H1 (cell line): ENCODE measurements at regions not wholly inside any gene's neighbourhood (a gene's known extent, or its start where the extent isn't known, plus 50 kb on each side); places are given as distances from the start of the nearest gene placed in this dataset.

Experiments used
- CBX5 ChIP-seq: fragments of 300-800, 300-1000 bp; sonication (generic); IDR thresholded peaks from 2 replicates; pipeline ENCODE4 v1.7.1; 2016; ENCODE audit warnings: antibody characterized with exemption, low read length, low read depth
- EGR1 ChIP-seq: IDR thresholded peaks from 2 replicates; pipeline ENCODE4 v1.6.1; 2011; ENCODE audit warnings: low read depth, low read length, borderline replicate concordance
- EP300 ChIP-seq, 2 experiments: IDR thresholded peaks; 1 replicate in 1 of 2; 2 replicates in 1 of 2; pipeline ENCODE4 v1.6.1; 2011 to 2012; ENCODE audit warnings: low read depth in 2 of 2, low read length in 2 of 2, mild to moderate bottlenecking in 2 of 2, borderline replicate concordance in 1 of 2, inconsistent platforms in 1 of 2, moderate library complexity in 1 of 2
- POLR2A ChIP-seq, 2 experiments: IDR thresholded peaks; 1 replicate in 1 of 2; 2 replicates in 1 of 2; pipeline ENCODE4 v1.6.1; 2011; ENCODE audit warnings: low read depth in 2 of 2, low read length in 2 of 2, mild to moderate bottlenecking in 2 of 2; ENCODE audit errors: control extremely low read depth in 1 of 2
- ZNF274 ChIP-seq: IDR thresholded peaks from 2 replicates; pipeline ENCODE4 v1.7.0; 2012; ENCODE audit warnings: low read length, borderline replicate concordance; ENCODE audit errors: extremely low read depth
- TF ChIP-seq, protein P1 (sequence below), 3 experiments: IDR thresholded peaks; 1 replicate in 2 of 3; 2 replicates in 1 of 3; pipeline versions ENCODE4 v1.5.1 to v1.6.1; 2011; ENCODE audit warnings: low read length in 3 of 3, mild to moderate bottlenecking in 3 of 3, inconsistent platforms in 2 of 3, low read depth in 1 of 3, moderate library complexity in 1 of 3; ENCODE audit not compliant: insufficient read depth in 1 of 3; ENCODE audit errors: control extremely low read depth in 1 of 3

- TF ChIP-seq, protein P1, sequence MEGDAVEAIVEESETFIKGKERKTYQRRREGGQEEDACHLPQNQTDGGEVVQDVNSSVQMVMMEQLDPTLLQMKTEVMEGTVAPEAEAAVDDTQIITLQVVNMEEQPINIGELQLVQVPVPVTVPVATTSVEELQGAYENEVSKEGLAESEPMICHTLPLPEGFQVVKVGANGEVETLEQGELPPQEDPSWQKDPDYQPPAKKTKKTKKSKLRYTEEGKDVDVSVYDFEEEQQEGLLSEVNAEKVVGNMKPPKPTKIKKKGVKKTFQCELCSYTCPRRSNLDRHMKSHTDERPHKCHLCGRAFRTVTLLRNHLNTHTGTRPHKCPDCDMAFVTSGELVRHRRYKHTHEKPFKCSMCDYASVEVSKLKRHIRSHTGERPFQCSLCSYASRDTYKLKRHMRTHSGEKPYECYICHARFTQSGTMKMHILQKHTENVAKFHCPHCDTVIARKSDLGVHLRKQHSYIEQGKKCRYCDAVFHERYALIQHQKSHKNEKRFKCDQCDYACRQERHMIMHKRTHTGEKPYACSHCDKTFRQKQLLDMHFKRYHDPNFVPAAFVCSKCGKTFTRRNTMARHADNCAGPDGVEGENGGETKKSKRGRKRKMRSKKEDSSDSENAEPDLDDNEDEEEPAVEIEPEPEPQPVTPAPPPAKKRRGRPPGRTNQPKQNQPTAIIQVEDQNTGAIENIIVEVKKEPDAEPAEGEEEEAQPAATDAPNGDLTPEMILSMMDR (IDR thresholded peaks at IDR 0.05; ENCODE audit: control extremely low read depth in 1 of 3, insufficient read depth in 1 of 3, low read depth in 1 of 3, low read length in 3 of 3), result no peak
- TF ChIP-seq EGR1, result no peak
- TF ChIP-seq CBX5, result no peak
- no peak for TF ChIP-seq POLR2A (IDR thresholded peaks at IDR 0.05; ENCODE audit: control extremely low read depth in 1 of 2, low read depth in 2 of 2, low read length in 2 of 2)
- TF ChIP-seq EP300 (IDR thresholded peaks at IDR 0.05; ENCODE audit: borderline replicate concordance in 1 of 2, low read depth in 2 of 2, low read length in 2 of 2), result no peak
- TF ChIP-seq ZNF274, result no peak
These were observed 84.3 kb upstream of the PREP start for GRCh38 chr6:105487040-105487790.
